GM12891 (cell line): ENCODE measurements at regions not wholly inside any gene's neighbourhood (a gene's known extent, or its start where the extent isn't known, plus 50 kb on each side); places are given as distances from the start of the nearest gene placed in this dataset.

ENCODE experiments used
- PAX5 ChIP-seq: IDR thresholded peaks from 2 replicates; pipeline ENCODE4 v1.6.1; 2011; ENCODE audit warnings: low read length, moderate library complexity, mild to moderate bottlenecking; ENCODE audit not compliant: insufficient read depth, severe bottlenecking
- POLR2A ChIP-seq: IDR thresholded peaks from 2 replicates; pipeline ENCODE4 v1.6.1; 2011; ENCODE audit warnings: low read depth, low read length, control low read depth
- POLR2AphosphoS5 ChIP-seq: IDR thresholded peaks from 2 replicates; pipeline ENCODE4 v1.6.1; 2011; ENCODE audit warnings: low read depth, low read length, control low read depth
- POU2F2 ChIP-seq: IDR thresholded peaks from 2 replicates; pipeline ENCODE4 v1.6.1; 2011; ENCODE audit warnings: low read depth, mild to moderate bottlenecking, control low read depth, low read length, moderate library complexity
- SPI1 ChIP-seq: IDR thresholded peaks from 2 replicates; pipeline ENCODE4 v1.6.1; 2011; ENCODE audit warnings: low read depth, low read length, control low read depth
- TAF1 ChIP-seq: IDR thresholded peaks from 2 replicates; pipeline ENCODE4 v1.6.1; 2011; ENCODE audit warnings: low read depth, low read length, control low read depth

DNA sequence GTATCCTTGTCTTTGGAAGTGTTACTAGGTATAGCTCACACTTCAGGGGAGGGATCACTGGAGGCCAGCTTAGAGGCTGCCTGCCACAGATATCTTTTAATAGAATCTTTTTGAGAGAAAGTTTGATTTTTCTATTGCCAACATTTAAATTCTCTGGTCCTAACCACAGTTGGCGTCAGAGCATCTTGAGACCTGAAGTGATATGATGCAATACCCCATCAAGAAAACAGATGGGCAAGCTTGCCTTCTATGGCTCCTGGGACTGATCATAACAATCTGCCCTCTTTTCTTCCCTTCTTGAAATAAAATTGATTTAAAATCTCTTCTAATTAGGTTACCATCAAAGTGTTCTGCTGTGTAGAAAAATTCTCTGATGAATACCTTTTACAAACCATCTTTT is 105.5 kb upstream of the ACKR3 start:
- TF ChIP-seq POLR2A = no peak
- TF ChIP-seq TAF1 = no peak
- TF ChIP-seq POLR2AphosphoS5 = no peak
- no peak for TF ChIP-seq POU2F2
- no peak for TF ChIP-seq SPI1
- no peak for TF ChIP-seq PAX5
